ENCODE measurements at regions not wholly inside any gene's neighbourhood (a gene's known extent, or its start where the extent isn't known, plus 50 kb on each side); places are given as distances from the start of the nearest gene placed in this dataset.
A peak's percentile ranks its signal among the peaks of the same experiment; 100 is the strongest.

DNA sequence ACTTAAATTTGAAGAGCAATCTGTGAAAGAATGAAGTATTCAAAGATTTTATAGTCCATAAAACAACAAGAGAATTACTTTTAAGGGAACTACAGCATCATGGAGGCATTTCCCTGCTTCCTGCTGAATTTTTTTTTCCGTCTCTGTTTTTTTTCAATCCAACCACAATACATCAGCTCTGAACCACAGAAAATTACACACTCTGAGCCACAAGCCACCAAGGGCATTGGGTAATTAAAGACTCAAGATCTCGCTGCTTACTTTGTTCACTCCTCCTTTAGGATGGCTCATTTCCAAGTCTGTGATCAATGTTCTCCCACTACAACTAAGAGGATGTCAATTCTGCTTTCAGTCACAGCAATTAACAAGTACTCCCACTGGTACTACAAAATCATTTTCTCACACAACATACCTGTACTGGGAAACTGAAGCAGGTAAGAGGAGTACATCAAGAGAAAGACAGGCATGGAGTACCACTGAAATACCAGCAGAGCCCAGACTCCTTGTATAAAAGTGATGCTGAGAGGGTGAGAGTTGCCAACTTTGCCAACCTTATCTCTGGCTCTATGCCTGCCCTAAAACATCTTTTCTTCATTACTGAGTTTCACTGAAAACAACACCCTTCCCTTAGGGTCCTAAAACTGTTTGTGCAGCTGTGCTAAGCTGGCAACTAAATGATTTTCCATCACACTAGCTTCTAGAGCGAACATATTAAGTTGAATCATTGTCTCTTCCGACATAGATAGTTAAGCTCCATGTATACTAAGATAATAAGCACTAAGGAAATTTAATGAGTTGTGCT lies 105.8 kb upstream of the MAGEB18 start:
- 51% methylated on average over 4 of the region's 4 CpGs for WGBS
- intact Hi-C loops (cut with DNase I), result no loop called here
- Histone ChIP-seq H3K9me3 (ENCODE audit: control insufficient read depth, low read length) (no peaks in the 10 kb centered on the region), H3K27me3 (ENCODE audit: control insufficient read depth, insufficient read depth) (no peaks in the 10 kb centered on the region), H3K4me1 (ENCODE audit: control insufficient read depth, insufficient read depth, low read length) (no peaks in the 10 kb centered on the region), H3K27ac (ENCODE audit: low read length) (no peak overlapping the region), H3K4me3 (ENCODE audit: low read length) (no peak overlapping the region)
- ATAC-seq (no peak), DNase-seq (no peak)

DNA sequence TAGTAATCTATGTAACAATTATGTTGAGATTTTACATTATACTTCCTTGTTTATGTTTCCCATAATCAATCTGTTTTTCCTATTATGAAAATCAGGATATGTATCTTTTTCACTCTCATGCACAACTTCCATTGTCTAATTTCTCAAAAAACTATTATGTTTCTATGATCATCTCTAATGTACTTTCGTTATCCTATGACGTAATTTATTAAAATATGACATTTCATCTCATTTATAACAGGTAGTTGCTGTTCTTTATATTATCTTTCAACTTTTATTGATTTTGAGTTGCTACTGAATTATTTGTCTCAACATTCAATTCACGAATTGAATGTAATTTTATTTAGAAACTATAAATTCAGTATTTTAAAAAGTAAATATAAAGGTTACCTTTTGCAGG lies 100.8 kb upstream of the MAGEB18 start:
- intact Hi-C loops (cut with DNase I), result no loop called here
- ATAC-seq, result no peak
- Histone ChIP-seq H3K27me3 (ENCODE audit: control insufficient read depth, insufficient read depth) (no peaks in the 10 kb centered on the region), H3K4me3 (ENCODE audit: low read length) (no peak overlapping the region), H3K27ac (ENCODE audit: low read length) (no peak overlapping the region), H3K9me3 (ENCODE audit: control insufficient read depth, low read length) (no peaks in the 10 kb centered on the region), H3K4me1 (ENCODE audit: control insufficient read depth, insufficient read depth, low read length) (no peaks in the 10 kb centered on the region)
- 88% methylated on average over 3 of the region's 3 CpGs for WGBS
- no peak for DNase-seq

DNA sequence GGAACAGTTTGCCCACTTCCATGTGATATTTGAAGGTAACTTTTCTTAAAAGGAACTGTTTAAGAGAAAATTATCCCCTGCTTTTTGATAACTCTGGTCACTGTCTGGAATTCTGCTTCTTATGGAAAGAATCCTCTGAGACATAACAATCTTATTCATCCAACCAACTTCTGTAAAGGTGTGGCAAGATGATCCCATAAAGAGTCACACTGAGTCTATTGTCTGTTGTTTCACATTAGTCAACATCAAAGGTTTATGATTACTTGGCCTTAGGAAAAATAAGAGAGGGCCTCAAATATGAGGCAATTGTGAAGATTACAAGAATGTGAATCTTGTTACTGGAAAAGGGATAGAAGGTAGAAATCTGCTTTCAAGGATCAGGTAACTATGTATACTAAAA lies 88.0 kb upstream of the MAGEB18 start:
- intact Hi-C loops (cut with DNase I), result no loop called here
- no peaks in the 10 kb centered on the region for H3K27me3 ChIP-seq (ENCODE audit: control insufficient read depth, insufficient read depth)
- H3K27ac ChIP-seq (ENCODE audit: low read length), result no peak overlapping the region
- no peak for DNase-seq
- no peak for ATAC-seq
- H3K4me1 ChIP-seq (ENCODE audit: control insufficient read depth, insufficient read depth, low read length), result no peaks in the 10 kb centered on the region
- H3K9me3 ChIP-seq (ENCODE audit: control insufficient read depth, low read length), result no peaks in the 10 kb centered on the region
- H3K4me3 ChIP-seq (ENCODE audit: low read length), result no peak overlapping the region

DNA sequence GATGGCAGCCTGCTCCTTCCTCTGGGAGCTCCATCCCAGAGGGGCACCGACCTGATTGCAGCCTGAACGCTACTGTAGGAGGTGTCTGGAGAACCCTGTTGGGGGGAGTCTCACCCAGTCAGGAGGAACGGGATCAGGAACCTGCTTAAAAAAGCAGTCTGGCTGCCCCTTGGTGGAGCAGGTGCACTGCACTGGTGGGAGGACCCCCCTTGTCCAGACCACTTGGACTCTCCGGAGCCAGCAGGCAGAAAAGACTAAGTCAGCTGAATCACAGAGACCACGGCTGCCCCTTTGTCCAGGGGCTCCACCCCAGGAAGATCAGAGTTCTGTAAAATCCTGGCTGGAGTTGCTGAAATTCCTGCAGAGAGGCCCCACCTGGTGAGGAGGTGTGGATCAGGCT lies 67.3 kb upstream of the MAGEB18 start:
- H3K4me3 ChIP-seq (ENCODE audit: low read length), result no peak overlapping the region
- no peaks in the 10 kb centered on the region for H3K27me3 ChIP-seq (ENCODE audit: control insufficient read depth, insufficient read depth)
- no peak for ATAC-seq
- H3K27ac ChIP-seq (ENCODE audit: low read length), result no peak overlapping the region
- intact Hi-C loops (cut with DNase I), result no loop called here
- no peaks in the 10 kb centered on the region for H3K4me1 ChIP-seq (ENCODE audit: control insufficient read depth, insufficient read depth, low read length)
- WGBS, result 78% methylated on average over 5 of the region's 5 CpGs
- no peak for DNase-seq
- no peaks in the 10 kb centered on the region for H3K9me3 ChIP-seq (ENCODE audit: control insufficient read depth, low read length)

DNA sequence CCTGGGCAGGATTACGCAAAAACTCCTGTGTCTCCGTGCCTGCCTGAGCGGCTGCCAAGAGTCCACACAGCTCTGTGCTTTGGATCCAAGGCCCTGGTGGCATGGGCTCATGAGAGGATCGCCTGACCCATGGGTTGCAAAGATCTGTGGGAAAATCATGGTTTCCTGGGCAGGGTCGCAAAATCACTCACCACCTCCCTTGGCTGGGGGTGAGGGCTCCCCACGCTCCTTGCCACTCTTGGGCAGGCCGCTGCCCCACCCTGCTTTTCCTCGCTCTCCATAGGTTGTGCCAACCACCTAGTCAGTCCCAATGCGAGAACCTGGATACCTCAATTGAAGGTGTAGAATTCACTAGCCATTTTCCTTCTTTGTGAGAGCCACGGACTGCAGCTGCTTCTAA lies 66.5 kb upstream of the MAGEB18 start:
- Histone ChIP-seq H3K4me3 (ENCODE audit: low read length) (no peak overlapping the region), H3K27ac (ENCODE audit: low read length) (no peak overlapping the region), H3K27me3 (ENCODE audit: control insufficient read depth, insufficient read depth) (no peaks in the 10 kb centered on the region), H3K9me3 (ENCODE audit: control insufficient read depth, low read length) (no peaks in the 10 kb centered on the region), H3K4me1 (ENCODE audit: control insufficient read depth, insufficient read depth, low read length) (no peaks in the 10 kb centered on the region)
- intact Hi-C loops (cut with DNase I), result no loop called here
- WGBS, result 89% methylated on average over 10 of the region's 10 CpGs
- DNase-seq (peak in 1 of 3 donors; percentile 16), ATAC-seq (no peak)

DNA sequence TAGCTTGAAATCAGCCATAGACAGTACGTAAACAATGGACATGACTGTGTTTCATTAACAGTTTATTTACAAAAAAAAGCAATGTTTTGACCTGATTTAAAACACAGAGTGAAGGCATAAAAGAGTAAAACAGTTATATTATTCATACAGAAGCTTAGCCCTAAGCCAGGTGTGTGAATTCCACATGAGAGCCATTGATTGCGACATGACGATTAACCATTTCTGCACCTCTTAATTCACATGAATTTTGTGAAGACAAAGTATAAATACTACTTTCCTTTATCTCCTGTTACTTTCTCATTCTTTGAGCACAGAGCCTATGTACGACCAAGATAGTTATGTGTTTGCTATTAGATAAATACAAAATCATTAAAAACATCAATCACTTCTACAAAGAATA lies 55.0 kb upstream of the MAGEB18 start:
- Histone ChIP-seq H3K4me1 (ENCODE audit: control insufficient read depth, insufficient read depth, low read length) (no peaks in the 10 kb centered on the region), H3K4me3 (ENCODE audit: low read length) (no peak overlapping the region), H3K9me3 (ENCODE audit: control insufficient read depth, low read length) (no peaks in the 10 kb centered on the region), H3K27me3 (ENCODE audit: control insufficient read depth, insufficient read depth) (no peaks in the 10 kb centered on the region), H3K27ac (ENCODE audit: low read length) (no peak overlapping the region)
- intact Hi-C loops (cut with DNase I), result no loop called here
- DNase-seq (no peak), ATAC-seq (no peak)
- WGBS, result 96% methylated on average over 4 of the region's 4 CpGs
